Neural cell (in vitro differentiated cells): ENCODE measurements at regions not wholly inside any gene's neighbourhood (a gene's known extent, or its start where the extent isn't known, plus 50 kb on each side); places are given as distances from the start of the nearest gene placed in this dataset.

Experiments used
- H2AFZ ChIP-seq: fragments of 200-600, 300-800 bp; sonication (generic), shearing (Covaris generic); 2 replicates; pipeline ENCODE4 v1.6.0; 2014; ENCODE audit warnings: low read depth, mild to moderate bottlenecking, antibody characterized with exemption, low read length, moderate library complexity
- H3F3A ChIP-seq: fragments of 200-600 bp; shearing (Covaris generic); 2 replicates; pipeline ENCODE4 v1.6.1; 2016; ENCODE audit warnings: mild to moderate bottlenecking, moderate library complexity, mixed read lengths, antibody characterized with exemption, low read length; ENCODE audit not compliant: insufficient read depth, poor library complexity, severe bottlenecking
- H3K27ac ChIP-seq: fragments of 200-600, 300-800 bp; sonication (generic), shearing (Covaris generic); 2 replicates; pipeline ENCODE4 v1.5.1; 2014; ENCODE audit warnings: mild to moderate bottlenecking, low read length, moderate library complexity
- H3K27me3 ChIP-seq: fragments of 300-800, 200-600 bp; sonication (generic), shearing (Covaris generic); 2 replicates; pipeline ENCODE4 v1.6.0; 2014; ENCODE audit warnings: mild to moderate bottlenecking, low read depth, low read length, moderate library complexity; ENCODE audit not compliant: insufficient read depth
- H3K36me3 ChIP-seq: fragments of 300-800, 200-600 bp; sonication (generic), shearing (Covaris generic); 2 replicates; pipeline ENCODE4 v1.5.1; 2014; ENCODE audit warnings: mild to moderate bottlenecking, antibody characterized with exemption, low read length, moderate library complexity; ENCODE audit not compliant: insufficient read depth
- H3K4me2 ChIP-seq: fragments of 300-800, 200-600 bp; sonication (generic), shearing (Covaris generic); 2 replicates; pipeline ENCODE4 v1.6.0; 2014; ENCODE audit warnings: mild to moderate bottlenecking, low read length
- H3K4me3 ChIP-seq: fragments of 300-800, 200-600 bp; sonication (generic), shearing (Covaris generic); 2 replicates; pipeline ENCODE4 v1.5.1; 2014; ENCODE audit warnings: mild to moderate bottlenecking, low read length, moderate library complexity
- H3K79me2 ChIP-seq: fragments of 200-600 bp; shearing (Covaris generic); replicated peaks from 2 replicates; pipeline ENCODE4 v1.6.0; 2014; ENCODE audit warnings: mild to moderate bottlenecking, low read length, moderate library complexity; ENCODE audit not compliant: insufficient read depth
- H3K9ac ChIP-seq: fragments of 300-800, 200-600 bp; sonication (generic), shearing (Covaris generic); 2 replicates; pipeline ENCODE4 v1.6.1; 2016; ENCODE audit warnings: mild to moderate bottlenecking, low read length, mixed read lengths
- H3K9me2 ChIP-seq: fragments of 200-600 bp; shearing (Covaris generic); 2 replicates; pipeline ENCODE4 v1.6.1; 2016; ENCODE audit warnings: mild to moderate bottlenecking, low read length, mixed read lengths; ENCODE audit not compliant: insufficient read depth
- H3K9me3 ChIP-seq: fragments of 200-600, 300-800 bp; sonication (generic), shearing (Covaris generic); 2 replicates; pipeline ENCODE4 v1.6.1; 2016; ENCODE audit warnings: mild to moderate bottlenecking, mixed run types, low read length, moderate library complexity, mixed read lengths
- H4K20me1 ChIP-seq: fragments of 200-600 bp; shearing (Covaris generic); 2 replicates; pipeline ENCODE4 v1.6.1; 2016; ENCODE audit warnings: mild to moderate bottlenecking, mixed run types; ENCODE audit not compliant: insufficient read depth
- EP300 ChIP-seq: fragments of 450-650 bp; conservative IDR thresholded peaks from 2 replicates; pipeline ENCODE4 v1.6.1; 2014; ENCODE audit warnings: antibody characterized with exemption, mild to moderate bottlenecking, moderate library complexity; ENCODE audit not compliant: poor library complexity, severe bottlenecking
- EZH2 ChIP-seq: fragments of 200-600, 300-800 bp; shearing (Covaris generic), sonication (generic); IDR thresholded peaks from 2 replicates; pipeline ENCODE4 v1.6.1; 2014; ENCODE audit warnings: antibody characterized with exemption, low read length, borderline replicate concordance, mild to moderate bottlenecking; ENCODE audit not compliant: insufficient read depth, poor library complexity, severe bottlenecking
- MXI1 ChIP-seq: fragments of 450-650 bp; conservative IDR thresholded peaks from 2 replicates; pipeline ENCODE4 v1.6.1; 2014; ENCODE audit warnings: antibody characterized with exemption, mild to moderate bottlenecking; ENCODE audit not compliant: poor library complexity, severe bottlenecking
- POLR2AphosphoS5 ChIP-seq: IDR thresholded peaks from 2 replicates; pipeline ENCODE4 v1.6.1; 2012
- RAD21 ChIP-seq: fragments of 450-650 bp; conservative IDR thresholded peaks from 2 replicates; pipeline ENCODE4 v1.6.1; 2014; ENCODE audit warnings: antibody characterized with exemption, mild to moderate bottlenecking, moderate library complexity
- SMC3 ChIP-seq: fragments of 450-650 bp; conservative IDR thresholded peaks from 2 replicates; pipeline ENCODE4 v1.6.1; 2014; ENCODE audit warnings: antibody characterized with exemption, mild to moderate bottlenecking, moderate library complexity; ENCODE audit not compliant: poor library complexity
- TAF1 ChIP-seq: IDR thresholded peaks from 2 replicates; pipeline ENCODE4 v1.6.1; 2012; ENCODE audit warnings: low read depth
- TF ChIP-seq, protein P1 (sequence below): IDR thresholded peaks from 2 replicates; pipeline ENCODE4 v1.6.1; 2012; ENCODE audit warnings: borderline replicate concordance
- TF ChIP-seq, protein P2 (sequence below): fragments of 450-650 bp; IDR thresholded peaks from 2 replicates; pipeline ENCODE4 v1.5.1; 2014; ENCODE audit warnings: antibody characterized with exemption, mild to moderate bottlenecking, moderate library complexity; ENCODE audit not compliant: poor library complexity, severe bottlenecking

DNA sequence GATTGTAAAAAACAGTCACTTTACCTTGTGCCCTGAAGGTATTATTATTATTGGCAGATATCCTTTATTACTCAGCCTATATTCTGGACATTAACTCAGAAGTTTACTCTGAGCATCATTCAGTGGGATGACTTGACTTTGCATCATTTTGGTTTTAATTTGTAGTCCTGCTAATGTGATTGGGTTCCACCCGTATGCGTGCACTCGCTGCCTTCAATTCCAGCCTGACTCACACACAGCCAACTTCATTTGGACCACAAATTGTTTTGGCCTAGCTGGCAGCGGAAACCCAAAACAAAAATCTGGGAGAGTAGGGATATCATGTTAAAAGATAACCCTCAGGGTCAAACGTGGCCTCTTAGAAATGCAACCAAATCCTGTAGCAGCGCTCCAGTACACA lies 704.4 kb upstream of the SLC35B3 start:
- no peak overlapping the region for H3K4me2 ChIP-seq
- H3K9me2 ChIP-seq = no peaks in the 10 kb centered on the region
- TF ChIP-seq POLR2AphosphoS5 = no peak
- no peak for TF ChIP-seq RAD21
- no peak for TF ChIP-seq TAF1
- no peak for TF ChIP-seq EP300
- no peak for TF ChIP-seq MXI1
- no peak for TF ChIP-seq SMC3
- TF ChIP-seq, protein P1, sequence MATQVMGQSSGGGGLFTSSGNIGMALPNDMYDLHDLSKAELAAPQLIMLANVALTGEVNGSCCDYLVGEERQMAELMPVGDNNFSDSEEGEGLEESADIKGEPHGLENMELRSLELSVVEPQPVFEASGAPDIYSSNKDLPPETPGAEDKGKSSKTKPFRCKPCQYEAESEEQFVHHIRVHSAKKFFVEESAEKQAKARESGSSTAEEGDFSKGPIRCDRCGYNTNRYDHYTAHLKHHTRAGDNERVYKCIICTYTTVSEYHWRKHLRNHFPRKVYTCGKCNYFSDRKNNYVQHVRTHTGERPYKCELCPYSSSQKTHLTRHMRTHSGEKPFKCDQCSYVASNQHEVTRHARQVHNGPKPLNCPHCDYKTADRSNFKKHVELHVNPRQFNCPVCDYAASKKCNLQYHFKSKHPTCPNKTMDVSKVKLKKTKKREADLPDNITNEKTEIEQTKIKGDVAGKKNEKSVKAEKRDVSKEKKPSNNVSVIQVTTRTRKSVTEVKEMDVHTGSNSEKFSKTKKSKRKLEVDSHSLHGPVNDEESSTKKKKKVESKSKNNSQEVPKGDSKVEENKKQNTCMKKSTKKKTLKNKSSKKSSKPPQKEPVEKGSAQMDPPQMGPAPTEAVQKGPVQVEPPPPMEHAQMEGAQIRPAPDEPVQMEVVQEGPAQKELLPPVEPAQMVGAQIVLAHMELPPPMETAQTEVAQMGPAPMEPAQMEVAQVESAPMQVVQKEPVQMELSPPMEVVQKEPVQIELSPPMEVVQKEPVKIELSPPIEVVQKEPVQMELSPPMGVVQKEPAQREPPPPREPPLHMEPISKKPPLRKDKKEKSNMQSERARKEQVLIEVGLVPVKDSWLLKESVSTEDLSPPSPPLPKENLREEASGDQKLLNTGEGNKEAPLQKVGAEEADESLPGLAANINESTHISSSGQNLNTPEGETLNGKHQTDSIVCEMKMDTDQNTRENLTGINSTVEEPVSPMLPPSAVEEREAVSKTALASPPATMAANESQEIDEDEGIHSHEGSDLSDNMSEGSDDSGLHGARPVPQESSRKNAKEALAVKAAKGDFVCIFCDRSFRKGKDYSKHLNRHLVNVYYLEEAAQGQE = no peak
- no peak for TF ChIP-seq EZH2
- TF ChIP-seq, protein P2, sequence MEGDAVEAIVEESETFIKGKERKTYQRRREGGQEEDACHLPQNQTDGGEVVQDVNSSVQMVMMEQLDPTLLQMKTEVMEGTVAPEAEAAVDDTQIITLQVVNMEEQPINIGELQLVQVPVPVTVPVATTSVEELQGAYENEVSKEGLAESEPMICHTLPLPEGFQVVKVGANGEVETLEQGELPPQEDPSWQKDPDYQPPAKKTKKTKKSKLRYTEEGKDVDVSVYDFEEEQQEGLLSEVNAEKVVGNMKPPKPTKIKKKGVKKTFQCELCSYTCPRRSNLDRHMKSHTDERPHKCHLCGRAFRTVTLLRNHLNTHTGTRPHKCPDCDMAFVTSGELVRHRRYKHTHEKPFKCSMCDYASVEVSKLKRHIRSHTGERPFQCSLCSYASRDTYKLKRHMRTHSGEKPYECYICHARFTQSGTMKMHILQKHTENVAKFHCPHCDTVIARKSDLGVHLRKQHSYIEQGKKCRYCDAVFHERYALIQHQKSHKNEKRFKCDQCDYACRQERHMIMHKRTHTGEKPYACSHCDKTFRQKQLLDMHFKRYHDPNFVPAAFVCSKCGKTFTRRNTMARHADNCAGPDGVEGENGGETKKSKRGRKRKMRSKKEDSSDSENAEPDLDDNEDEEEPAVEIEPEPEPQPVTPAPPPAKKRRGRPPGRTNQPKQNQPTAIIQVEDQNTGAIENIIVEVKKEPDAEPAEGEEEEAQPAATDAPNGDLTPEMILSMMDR = no peak
- no peaks in the 10 kb centered on the region for H3K27me3 ChIP-seq
- H4K20me1 ChIP-seq = no peaks in the 10 kb centered on the region
- no peak overlapping the region for H3K4me3 ChIP-seq
- H3K79me2 ChIP-seq = no peaks in the 10 kb centered on the region
- H3F3A ChIP-seq = no peaks in the 10 kb centered on the region
- H3K9ac ChIP-seq = no peak overlapping the region
- H3K36me3 ChIP-seq = no peaks in the 10 kb centered on the region
- H2AFZ ChIP-seq = no peak overlapping the region
- no peaks in the 10 kb centered on the region for H3K9me3 ChIP-seq
- no peak overlapping the region for H3K27ac ChIP-seq

DNA sequence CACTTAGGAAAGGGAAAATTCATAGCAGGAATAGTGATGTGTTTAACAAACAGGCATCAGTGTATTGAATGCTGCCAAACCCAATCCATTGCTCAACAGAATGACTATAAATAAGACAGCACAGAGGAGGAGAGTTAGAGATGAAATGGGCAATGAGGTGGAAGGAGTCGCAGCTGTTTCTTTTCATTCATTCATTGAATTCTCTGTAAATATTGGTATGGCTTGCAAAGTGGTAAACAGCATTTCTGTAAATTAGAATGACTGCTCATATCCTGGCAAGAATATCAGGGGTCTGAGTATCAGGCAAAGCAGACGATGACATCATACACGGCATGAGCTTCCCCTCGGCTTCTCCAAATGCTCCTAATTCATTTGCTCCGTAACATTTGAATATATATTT lies 703.6 kb upstream of the SLC35B3 start:
- no peak overlapping the region for H2AFZ ChIP-seq
- no peaks in the 10 kb centered on the region for H3K36me3 ChIP-seq
- no peaks in the 10 kb centered on the region for H3F3A ChIP-seq
- H4K20me1 ChIP-seq = no peaks in the 10 kb centered on the region
- no peak overlapping the region for H3K9ac ChIP-seq
- no peak overlapping the region for H3K4me3 ChIP-seq
- H3K27ac ChIP-seq = no peak overlapping the region
- H3K4me2 ChIP-seq = no peak overlapping the region
- no peaks in the 10 kb centered on the region for H3K79me2 ChIP-seq
- no peaks in the 10 kb centered on the region for H3K27me3 ChIP-seq
- no peaks in the 10 kb centered on the region for H3K9me3 ChIP-seq
- no peaks in the 10 kb centered on the region for H3K9me2 ChIP-seq
- TF ChIP-seq TAF1 (no peak), POLR2AphosphoS5 (no peak), EZH2 (no peak), SMC3 (no peak), RAD21 (no peak), EP300 (no peak), MXI1 (no peak)
- TF ChIP-seq, protein P2 = no peak
- TF ChIP-seq, protein P1 = no peak
